B cell (primary cell): ENCODE measurements at regions not wholly inside any gene's neighbourhood (a gene's known extent, or its start where the extent isn't known, plus 50 kb on each side); places are given as distances from the start of the nearest gene placed in this dataset.

Source experiments
- EZH2 ChIP-seq: IDR thresholded peaks from 2 replicates; pipeline ENCODE4 v1.6.1; 2012; ENCODE audit warnings: borderline replicate concordance, low read depth, mild to moderate bottlenecking, moderate library complexity, low read length; ENCODE audit not compliant: insufficient read depth, poor library complexity, severe bottlenecking
- TF ChIP-seq, protein P1 (sequence below): fragments of 200-600 bp; IDR thresholded peaks from one replicate; pipeline ENCODE4 v1.8.0; 2022; ENCODE audit warnings: antibody characterized with exemption, mild to moderate bottlenecking

DNA sequence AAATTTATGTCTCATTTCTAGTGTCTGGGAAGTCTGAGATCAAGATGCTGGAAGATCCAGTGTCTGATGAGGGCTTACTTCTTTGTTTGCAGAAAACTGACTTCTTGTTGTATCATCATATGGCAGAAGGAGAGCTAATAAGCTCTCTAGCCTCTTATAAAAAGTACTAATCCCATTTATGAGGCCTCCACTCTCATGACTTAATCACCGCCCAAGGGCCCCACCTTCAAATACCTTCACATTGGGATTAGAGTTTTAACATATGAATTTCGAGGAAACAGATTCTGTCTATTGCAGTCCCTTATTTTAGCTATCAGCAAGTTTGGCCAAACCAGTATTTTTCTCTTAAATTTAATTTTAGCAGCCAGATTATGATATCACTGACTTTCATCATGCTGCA is 150.2 kb upstream of the TMPRSS15 start:
- TF ChIP-seq, protein P1, sequence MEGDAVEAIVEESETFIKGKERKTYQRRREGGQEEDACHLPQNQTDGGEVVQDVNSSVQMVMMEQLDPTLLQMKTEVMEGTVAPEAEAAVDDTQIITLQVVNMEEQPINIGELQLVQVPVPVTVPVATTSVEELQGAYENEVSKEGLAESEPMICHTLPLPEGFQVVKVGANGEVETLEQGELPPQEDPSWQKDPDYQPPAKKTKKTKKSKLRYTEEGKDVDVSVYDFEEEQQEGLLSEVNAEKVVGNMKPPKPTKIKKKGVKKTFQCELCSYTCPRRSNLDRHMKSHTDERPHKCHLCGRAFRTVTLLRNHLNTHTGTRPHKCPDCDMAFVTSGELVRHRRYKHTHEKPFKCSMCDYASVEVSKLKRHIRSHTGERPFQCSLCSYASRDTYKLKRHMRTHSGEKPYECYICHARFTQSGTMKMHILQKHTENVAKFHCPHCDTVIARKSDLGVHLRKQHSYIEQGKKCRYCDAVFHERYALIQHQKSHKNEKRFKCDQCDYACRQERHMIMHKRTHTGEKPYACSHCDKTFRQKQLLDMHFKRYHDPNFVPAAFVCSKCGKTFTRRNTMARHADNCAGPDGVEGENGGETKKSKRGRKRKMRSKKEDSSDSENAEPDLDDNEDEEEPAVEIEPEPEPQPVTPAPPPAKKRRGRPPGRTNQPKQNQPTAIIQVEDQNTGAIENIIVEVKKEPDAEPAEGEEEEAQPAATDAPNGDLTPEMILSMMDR = no peak
- TF ChIP-seq EZH2 = no peak
